Smooth muscle cell (in vitro differentiated cells): ENCODE measurements at regions not wholly inside any gene's neighbourhood (a gene's known extent, or its start where the extent isn't known, plus 50 kb on each side); places are given as distances from the start of the nearest gene placed in this dataset.
"Not testable (repeated sequence)": the region's sequence is repeated elsewhere in the genome, so short reads cannot be mapped to it uniquely, and the experiment has no call there.

Experiments
- DNase-seq: peaks from one replicate; lab custom pipeline; 2025; ENCODE audit not compliant: unreplicated experiment; lab: John Stamatoyannopoulos, UW
- H2AFZ ChIP-seq: fragments of 200-600 bp; sonication (generic); 2 replicates; pipeline ENCODE4 v1.6.0; 2016; ENCODE audit warnings: antibody characterized with exemption, low read depth, mild to moderate bottlenecking
- H3F3A ChIP-seq: fragments of 200-600 bp; sonication (generic); 2 replicates; pipeline ENCODE4 v1.6.0; 2017; ENCODE audit warnings: antibody characterized with exemption, low read depth
- H3K27ac ChIP-seq: fragments of 200-600 bp; sonication (generic); 2 replicates; pipeline ENCODE4 v1.5.1; 2016; ENCODE audit warnings: low read depth, mild to moderate bottlenecking
- H3K27me3 ChIP-seq: fragments of 200-600 bp; sonication (generic); 2 replicates; pipeline ENCODE4 v1.6.1; 2016; ENCODE audit warnings: low read depth, mild to moderate bottlenecking
- H3K36me3 ChIP-seq: fragments of 200-600 bp; sonication (generic); 2 replicates; pipeline ENCODE4 v1.5.1; 2016; ENCODE audit warnings: low read depth
- H3K4me1 ChIP-seq: fragments of 200-600 bp; sonication (generic); 2 replicates; pipeline ENCODE4 v1.5.1; 2016; ENCODE audit warnings: low read depth
- H3K4me2 ChIP-seq: fragments of 200-600 bp; sonication (generic); 2 replicates; pipeline ENCODE4 v1.6.0; 2016; ENCODE audit warnings: mild to moderate bottlenecking
- H3K4me3 ChIP-seq: fragments of 200-600 bp; sonication (generic); 2 replicates; pipeline ENCODE4 v1.5.1; 2016; ENCODE audit warnings: mild to moderate bottlenecking
- H3K79me2 ChIP-seq: fragments of 200-600 bp; sonication (generic); 2 replicates; pipeline ENCODE4 v1.6.0; 2016; ENCODE audit warnings: low read depth, mild to moderate bottlenecking
- H3K9ac ChIP-seq: fragments of 200-600 bp; sonication (generic); 2 replicates; pipeline ENCODE4 v1.6.0; 2016; ENCODE audit warnings: low read depth
- H3K9me3 ChIP-seq: fragments of 200-600 bp; sonication (generic); replicated peaks from 2 replicates; pipeline ENCODE4 v1.5.1; 2016; ENCODE audit warnings: low read depth
- H4K20me1 ChIP-seq: fragments of 200-600 bp; sonication (generic); 2 replicates; pipeline ENCODE4 v1.6.0; 2016; ENCODE audit warnings: low read depth
- CTCF ChIP-seq: fragments of 200-600 bp; sonication (generic); IDR thresholded peaks from 2 replicates; pipeline ENCODE4 v1.5.1; 2017; ENCODE audit warnings: borderline replicate concordance, mild to moderate bottlenecking, antibody characterized with exemption; ENCODE audit not compliant: insufficient read depth, poor library complexity, severe bottlenecking
- WGBS: methylation state at CpG from one replicate; pipeline ENCODE4 v1.1.7; 2016; ENCODE audit warnings: low lambda C conversion rate; 5-methylcytosine and 5-hydroxymethylcytosine counted together

DNA sequence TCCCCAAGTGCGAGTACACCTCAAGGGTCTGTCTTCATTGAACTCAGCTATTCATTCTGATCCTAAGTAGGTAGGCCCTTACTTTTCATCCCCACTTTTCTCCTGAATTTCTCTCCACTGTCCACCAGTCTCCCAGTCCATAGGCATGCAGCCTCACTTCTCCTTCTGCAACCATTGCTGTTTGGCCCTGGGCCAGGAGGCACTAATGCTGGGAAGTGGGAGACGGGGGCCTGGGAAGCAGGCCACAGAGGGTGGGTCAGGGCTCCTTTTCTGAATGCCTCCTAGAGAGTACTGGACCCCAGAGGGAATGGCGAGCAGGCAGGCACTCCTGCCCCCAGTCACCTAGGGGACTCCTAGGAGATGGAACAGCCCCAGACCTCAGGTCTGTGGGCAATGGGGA is 203.5 kb upstream of the RPL34 start:
- Histone ChIP-seq H2AFZ (no peak overlapping the region), H3K36me3 (no peaks in the 10 kb centered on the region), H3K27ac (no peak overlapping the region), H3K9ac (no peak overlapping the region), H3K9me3 (no peaks in the 10 kb centered on the region), H4K20me1 (no peaks in the 10 kb centered on the region), H3K4me2 (no peak overlapping the region), H3F3A (no peaks in the 10 kb centered on the region), H3K27me3 (no peaks in the 10 kb centered on the region), H3K79me2 (no peaks in the 10 kb centered on the region), H3K4me3 (no peak overlapping the region), H3K4me1 (no peaks in the 10 kb centered on the region)
- WGBS: 95% methylated on average over 3 of the region's 3 CpGs
- TF ChIP-seq CTCF: no peak
- DNase-seq: no peak

GRCh38 chr4:108415389-108415788 is 205.0 kb upstream of the RPL34 start:
- DNase-seq: no peak
- WGBS: 96% methylated on average over 7 of the region's 7 CpGs

GRCh38 chr4:108411836-108412235 is 208.5 kb upstream of the RPL34 start:
- no peak for DNase-seq
- H3K9ac ChIP-seq: no peak overlapping the region
- peaks cover 9% of the 10 kb centered on the region for H3K4me1 ChIP-seq
- H3K27me3 ChIP-seq: no peaks in the 10 kb centered on the region
- no peaks in the 10 kb centered on the region for H3K79me2 ChIP-seq
- H3K27ac ChIP-seq: no peak overlapping the region
- no peaks in the 10 kb centered on the region for H3F3A ChIP-seq
- H4K20me1 ChIP-seq: no peaks in the 10 kb centered on the region
- no peaks in the 10 kb centered on the region for H3K36me3 ChIP-seq
- no peak overlapping the region for H3K4me3 ChIP-seq
- no peak for TF ChIP-seq CTCF
- H2AFZ ChIP-seq: no peak overlapping the region
- H3K4me2 ChIP-seq: no peak overlapping the region
- 88% methylated on average over 2 of the region's 2 CpGs for WGBS
- no peaks in the 10 kb centered on the region for H3K9me3 ChIP-seq

More at GRCh38 chr4:108415389-108415788, 205.0 kb upstream of the RPL34 start:
- Histone ChIP-seq H3K9ac (no peak overlapping the region), H3K36me3 (no peaks in the 10 kb centered on the region), H3K4me3 (no peak overlapping the region), H3F3A (no peaks in the 10 kb centered on the region), H3K27me3 (no peaks in the 10 kb centered on the region), H3K4me2 (no peak overlapping the region), H3K9me3 (no peaks in the 10 kb centered on the region), H4K20me1 (no peaks in the 10 kb centered on the region), H3K4me1 (peaks cover 9% of the 10 kb centered on the region), H2AFZ (no peak overlapping the region), H3K27ac (no peak overlapping the region), H3K79me2 (no peaks in the 10 kb centered on the region)
- TF ChIP-seq CTCF: no peak

GRCh38 chr4:108409691-108410090 is 210.7 kb upstream of the RPL34 start:
- not testable (repeated sequence) for H3K27me3 ChIP-seq, H3K4me1 ChIP-seq, H3K27ac ChIP-seq, H3K9me3 ChIP-seq, H3K79me2 ChIP-seq, H3F3A ChIP-seq, H3K36me3 ChIP-seq, DNase-seq, H2AFZ ChIP-seq, H3K9ac ChIP-seq, H4K20me1 ChIP-seq, H3K4me2 ChIP-seq, H3K4me3 ChIP-seq
- WGBS: no CpG with 5 or more reads among the region's 36 CpGs
